HG02571 (cell line): ENCODE measurements at regions not wholly inside any gene's neighbourhood (a gene's known extent, or its start where the extent isn't known, plus 50 kb on each side); places are given as distances from the start of the nearest gene placed in this dataset.
"Not testable (repeated sequence)": the region's sequence is repeated elsewhere in the genome, so short reads cannot be mapped to it uniquely, and the experiment has no call there.

Experiments
- ATAC-seq: cut with Tn5 transposase; IDR thresholded peaks from one replicate; pipeline ENCODE4 v1.9.1; 2021; ENCODE audit warnings: mild to moderate bottlenecking, moderate library complexity; ENCODE audit not compliant: unreplicated experiment

GRCh38 chr7:92976931-92977330 is 140.6 kb upstream of the CDK6 start:
- ATAC-seq: no peak

- ATAC-seq: no peak
Measured at GRCh38 chr7:92973974-92974373, 137.6 kb upstream of the CDK6 start.

- no peak for ATAC-seq
Measured at GRCh38 chr7:92973293-92973731, 136.9 kb upstream of the CDK6 start.

GRCh38 chr7:92972441-92972840 is 136.1 kb upstream of the CDK6 start:
- no peak for ATAC-seq

GRCh38 chr7:92969061-92969460 is 132.7 kb upstream of the CDK6 start:
- ATAC-seq: no peak

GRCh38 chr7:92968502-92968901 is 132.1 kb upstream of the CDK6 start:
- no peak for ATAC-seq

- no peak for ATAC-seq
Measured at GRCh38 chr7:92967238-92967637, 130.9 kb upstream of the CDK6 start.

- ATAC-seq: no peak
Measured at GRCh38 chr7:92964141-92964540, 127.8 kb upstream of the CDK6 start.

GRCh38 chr7:92963566-92963965 is 127.2 kb upstream of the CDK6 start:
- no peak for ATAC-seq

- no peak for ATAC-seq
Measured at GRCh38 chr7:92961961-92962360, 125.6 kb upstream of the CDK6 start.

GRCh38 chr7:92956575-92956974 is 120.2 kb upstream of the CDK6 start:
- no peak for ATAC-seq

- ATAC-seq: no peak
Measured at GRCh38 chr7:92955081-92955480, 118.7 kb upstream of the CDK6 start.

GRCh38 chr7:92953657-92954056 is 117.3 kb upstream of the CDK6 start:
- no peak for ATAC-seq

GRCh38 chr7:92949748-92950147 is 113.4 kb upstream of the CDK6 start:
- ATAC-seq: no peak

- no peak for ATAC-seq
Measured at GRCh38 chr7:92945840-92946239, 109.5 kb upstream of the CDK6 start.

- ATAC-seq: no peak
Measured at GRCh38 chr7:92944633-92945032, 108.3 kb upstream of the CDK6 start.

GRCh38 chr7:92942706-92943105 is 106.3 kb upstream of the CDK6 start:
- not testable (repeated sequence) for ATAC-seq

- no peak for ATAC-seq
Measured at GRCh38 chr7:92939666-92940360, 103.4 kb upstream of the CDK6 start.

- no peak for ATAC-seq
Measured at GRCh38 chr7:92934096-92934495, 97.7 kb upstream of the CDK6 start.

- no peak for ATAC-seq
Measured at GRCh38 chr7:92932450-92932849, 96.1 kb upstream of the CDK6 start.

- no peak for ATAC-seq
Measured at GRCh38 chr7:92930404-92930803, 94.0 kb upstream of the CDK6 start.

GRCh38 chr7:92926697-92927044 is 90.3 kb upstream of the CDK6 start:
- ATAC-seq: no peak
